SK-MEL-5 (cell line): ENCODE measurements at regions not wholly inside any gene's neighbourhood (a gene's known extent, or its start where the extent isn't known, plus 50 kb on each side); places are given as distances from the start of the nearest gene placed in this dataset.
"Not testable (repeated sequence)": the region's sequence is repeated elsewhere in the genome, so short reads cannot be mapped to it uniquely, and the experiment has no call there.

ENCODE experiments used
- DNase-seq: peaks from one replicate; pipeline ENCODE4 v3.0.0-alpha.2; 2016; ENCODE audit warnings: low read depth, low spot score
- in situ Hi-C: cut with HindIII; loops from 2 replicates; pipeline ENCODE4 v1.10.0; 2016; ENCODE audit warnings: low sequenced_read_pairs, high pct_unique_total_duplicates, low pct_unique_long_range_greater_than_20kb
- small RNA-seq, 2 experiments: library from RNA; depleted of rRNA; stranded (forward); fragments of <200 nt; gene quantifications; one replicate each; pipeline ENCODE3, GENCODE V24; 2014

- in situ Hi-C loops, DNase-seq: not testable (repeated sequence)
Observed at GRCh38 chr17:64716496-64716895, 54.4 kb upstream of the SMURF2 start.

DNA sequence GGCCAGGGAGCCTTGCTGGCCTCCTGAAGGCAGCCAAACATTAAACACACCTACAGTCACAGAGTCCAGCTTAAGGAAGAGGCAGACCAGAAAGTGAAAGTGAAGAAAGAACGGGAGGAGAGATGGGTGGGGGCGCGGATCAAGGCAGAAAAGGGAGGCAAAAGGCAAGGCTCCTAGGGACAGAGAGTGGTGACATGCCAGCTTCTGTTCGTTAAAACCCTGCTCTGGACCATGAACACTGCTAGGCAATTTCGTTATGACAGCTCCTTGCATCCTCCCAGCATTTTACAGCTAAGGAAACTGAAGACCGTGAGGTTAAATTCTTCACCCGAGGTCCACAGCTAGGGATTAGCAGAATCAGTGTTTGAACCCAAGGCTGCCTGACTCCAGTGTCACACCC lies 51.7 kb upstream of the SMURF2 start:
- in situ Hi-C loops, DNase-seq: not testable (repeated sequence)

DNA sequence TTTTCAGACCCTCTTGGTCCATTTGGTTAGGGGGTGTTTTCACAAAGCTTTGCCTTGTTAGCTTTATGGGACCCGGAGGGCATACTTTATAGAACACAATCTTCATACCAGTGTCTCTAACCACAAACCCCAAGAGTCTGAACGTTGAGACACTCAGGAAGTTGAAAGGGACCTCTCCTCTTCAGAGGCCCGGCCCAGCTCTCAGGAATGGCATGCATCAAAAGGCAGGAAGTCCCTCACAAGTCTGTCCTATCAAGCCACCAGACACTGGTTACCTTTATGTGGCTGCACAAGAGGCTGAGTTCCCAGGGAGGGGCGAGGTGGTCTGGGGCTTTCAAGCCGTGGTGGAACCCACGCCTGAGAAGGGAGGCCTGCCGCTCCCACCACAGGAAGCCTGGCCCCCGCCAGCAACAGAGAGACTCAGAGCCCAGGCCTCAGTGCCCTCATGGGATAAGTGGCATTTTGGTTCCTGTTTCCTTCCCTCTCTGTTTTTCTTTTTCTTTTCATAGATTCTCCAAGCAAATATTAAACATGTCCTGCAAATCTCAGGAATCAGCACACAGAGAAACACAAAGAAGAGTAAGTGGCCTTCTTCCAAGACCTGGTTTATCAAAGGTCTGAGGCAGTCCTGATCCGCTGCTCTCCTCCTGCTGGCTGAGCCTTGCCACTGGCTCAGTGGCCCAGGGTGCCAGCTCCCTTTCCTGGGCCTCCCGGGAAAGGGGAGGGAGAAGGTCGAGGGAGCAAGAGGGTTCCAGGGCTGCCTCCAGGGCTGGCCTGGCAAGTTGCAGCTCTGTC lies 50.6 kb upstream of the SMURF2 start:
- in situ Hi-C loops, result not testable (repeated sequence)

More for the DNA sequence above, 50.6 kb upstream of the SMURF2 start:
- DNase-seq, result peak; percentile 82

Small RNA genes lying in the stretch of these regions (small RNA-seq; reads per million reads assigned to genes)
- gene AC103810.3 (0 reads per million in 2 experiments), gene BPTFP1 (0 reads per million in 2 experiments), gene MINOS1P2 (0 reads per million in 2 experiments), gene MIR6080 (0 reads per million in 2 experiments)
